ENCODE measurements at regions not wholly inside any gene's neighbourhood (a gene's known extent, or its start where the extent isn't known, plus 50 kb on each side); places are given as distances from the start of the nearest gene placed in this dataset.

- peak in 2 of 3 experiments; percentile 42 to 45; a peak in 4 of 6 replicates for TF ChIP-seq CTCF (IDR thresholded peaks at IDR 0.05 in 2 of 3, conservative IDR thresholded peaks at IDR 0.05 in 1 of 3; ENCODE audit: borderline replicate concordance in 1 of 3, insufficient read depth in 1 of 3, low read depth in 2 of 3, low read length in 2 of 3)
- no peak for TF ChIP-seq POLR2AphosphoS5 (IDR thresholded peaks at IDR 0.05; ENCODE audit: low read depth, low read length)
- TF ChIP-seq SP1 (IDR thresholded peaks at IDR 0.05; ENCODE audit: low read depth) = no peak
These were observed 176.1 kb downstream of the TMEM18 start for GRCh38 chr2:501130-501529.

Measured in HCT116 (cell line).